Sigmoid colon (tissue), 6 donors: ENCODE measurements at regions not wholly inside any gene's neighbourhood (a gene's known extent, or its start where the extent isn't known, plus 50 kb on each side); places are given as distances from the start of the nearest gene placed in this dataset.
A peak's percentile ranks its signal among the peaks of the same experiment; 100 is the strongest.

Source experiments
- DNase-seq: peaks from one replicate; pipeline ENCODE4 v3.0.0-alpha.2; 2019
- H3K27ac ChIP-seq, 4 donors: fragments of 200-600 bp; sonication (generic); one replicate each; pipeline ENCODE4 v1.5.1; 2016 to 2019; ENCODE audit warnings: mild to moderate bottlenecking in 1 of 4
- H3K27me3 ChIP-seq, 3 donors: fragments of 200-600 bp; sonication (generic); one replicate each; pipeline ENCODE4 v1.5.1; 2019; ENCODE audit warnings: mild to moderate bottlenecking in 1 of 3
- H3K36me3 ChIP-seq, 4 donors: fragments of 200-600 bp; sonication (generic); one replicate each; pipeline ENCODE4 v1.5.1; 2016 to 2019
- H3K4me1 ChIP-seq, 4 donors: fragments of 200-600 bp; sonication (generic); one replicate each; pipeline ENCODE4 v1.5.1; 2017 to 2019
- H3K4me3 ChIP-seq, 4 donors: fragments of 200-600 bp; sonication (generic); one replicate each; pipeline ENCODE4 v1.5.1; 2017 to 2019; ENCODE audit warnings: mild to moderate bottlenecking in 2 of 4, moderate library complexity in 1 of 4
- H3K9me3 ChIP-seq, 4 donors: fragments of 200-600 bp in 3 of 4; sonication (generic) in 3 of 4; one replicate each; pipeline versions ENCODE4 v1.5.1 to v1.6.1; 2013 to 2019
- EP300 ChIP-seq, 4 donors: sonication (generic); formaldehyde crosslinking; IDR thresholded peaks; one replicate each; pipeline ENCODE4 v1.6.1; 2017; ENCODE audit warnings: antibody characterized with exemption in 4 of 4
- POLR2A ChIP-seq, 2 donors: fragments of 450-650 bp; IDR thresholded peaks; one replicate each; pipeline ENCODE4 v1.6.1; 2016; ENCODE audit warnings: antibody characterized with exemption in 2 of 2, mild to moderate bottlenecking in 2 of 2, moderate library complexity in 2 of 2
- POLR2AphosphoS5 ChIP-seq, 4 donors: sonication (generic); formaldehyde crosslinking; IDR thresholded peaks; one replicate each; pipeline ENCODE4 v1.6.1; 2017; ENCODE audit warnings: antibody characterized with exemption in 4 of 4
- WGBS, 2 donors: extraction: QIAGEN DNeasy Blood & Tissue Kit; methylation state at CpG; one replicate each; pipeline ENCODE4 v1.1.7; 2013; 5-methylcytosine and 5-hydroxymethylcytosine counted together
- intact Hi-C: fragments of 100-400 bp; cut with DNase I; formaldehyde crosslinking; loops from one replicate; pipeline ENCODE4 v1.15.1; 2023
- TF ChIP-seq, protein P1 (sequence below), 4 experiments: fragments of 450-650 bp in 3 of 4; fragments of 200-600 bp in 1 of 4; IDR thresholded peaks; one replicate each; pipeline ENCODE4 v1.5.1; 2016 to 2019; ENCODE audit warnings: antibody characterized with exemption in 4 of 4, mild to moderate bottlenecking in 3 of 4, moderate library complexity in 2 of 4
- donor health status: healthy with polysubstance abuse.
- donor health status: healthy.

DNA sequence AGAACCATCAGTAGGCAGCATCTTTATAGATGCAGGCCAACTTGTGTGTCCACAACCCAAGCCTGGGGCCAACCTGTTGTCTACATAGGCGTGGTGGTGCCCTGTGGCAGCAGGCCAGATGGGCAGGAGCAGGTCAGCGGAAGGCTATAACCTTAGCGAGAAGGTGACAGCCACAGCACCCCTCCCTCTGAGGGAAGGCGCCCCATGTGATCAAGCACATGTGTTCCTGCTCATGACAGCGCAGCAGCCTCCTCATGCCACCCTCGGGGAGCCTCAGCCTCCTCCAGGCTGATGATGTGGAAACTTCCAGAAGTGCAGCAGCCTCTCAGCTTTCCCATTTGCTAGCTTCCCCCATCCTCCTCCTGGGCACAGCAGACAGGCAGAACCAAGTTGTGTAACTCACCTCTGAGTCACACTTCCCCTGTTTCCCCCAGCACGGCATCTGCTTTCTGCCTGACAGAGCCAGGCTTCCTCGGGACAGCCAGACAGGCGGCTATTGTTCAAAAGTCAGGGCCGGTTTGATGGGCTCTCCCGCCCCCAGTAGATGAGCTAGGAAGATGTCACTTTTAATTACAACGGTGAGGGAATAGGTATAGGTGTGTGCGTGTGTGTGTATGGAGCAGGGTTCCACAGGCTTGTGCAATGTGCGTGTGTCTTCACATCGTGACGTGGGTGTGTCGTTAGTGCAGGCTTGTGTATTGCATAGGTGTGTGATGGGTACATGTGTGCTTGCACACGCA lies 312.0 kb upstream of the ZMIZ1 start:
- no peak overlapping the region for H3K4me3 ChIP-seq
- TF ChIP-seq, protein P1, sequence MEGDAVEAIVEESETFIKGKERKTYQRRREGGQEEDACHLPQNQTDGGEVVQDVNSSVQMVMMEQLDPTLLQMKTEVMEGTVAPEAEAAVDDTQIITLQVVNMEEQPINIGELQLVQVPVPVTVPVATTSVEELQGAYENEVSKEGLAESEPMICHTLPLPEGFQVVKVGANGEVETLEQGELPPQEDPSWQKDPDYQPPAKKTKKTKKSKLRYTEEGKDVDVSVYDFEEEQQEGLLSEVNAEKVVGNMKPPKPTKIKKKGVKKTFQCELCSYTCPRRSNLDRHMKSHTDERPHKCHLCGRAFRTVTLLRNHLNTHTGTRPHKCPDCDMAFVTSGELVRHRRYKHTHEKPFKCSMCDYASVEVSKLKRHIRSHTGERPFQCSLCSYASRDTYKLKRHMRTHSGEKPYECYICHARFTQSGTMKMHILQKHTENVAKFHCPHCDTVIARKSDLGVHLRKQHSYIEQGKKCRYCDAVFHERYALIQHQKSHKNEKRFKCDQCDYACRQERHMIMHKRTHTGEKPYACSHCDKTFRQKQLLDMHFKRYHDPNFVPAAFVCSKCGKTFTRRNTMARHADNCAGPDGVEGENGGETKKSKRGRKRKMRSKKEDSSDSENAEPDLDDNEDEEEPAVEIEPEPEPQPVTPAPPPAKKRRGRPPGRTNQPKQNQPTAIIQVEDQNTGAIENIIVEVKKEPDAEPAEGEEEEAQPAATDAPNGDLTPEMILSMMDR (IDR thresholded peaks at IDR 0.05), result no peak
- TF ChIP-seq EP300 (IDR thresholded peaks at IDR 0.05), result peak in 2 of 4 donors; percentile 61 to 78
- peak; percentile 58 to 92 (median 68) for TF ChIP-seq POLR2AphosphoS5 (IDR thresholded peaks at IDR 0.05)
- intact Hi-C loops, result loop anchor here (5.0 to 10.0 kb wide), 2 partner anchors 452 to 544 kb away; no protein-coding TSS in a partner anchor
- WGBS, 2 donors, result 52 to 59% methylated on average over 18 of the region's 18 CpGs
- H3K27me3 ChIP-seq, result no peaks in the 10 kb centered on the region
- peak overlapping the region; percentile 45 to 74 (median 68) for H3K27ac ChIP-seq
- no peaks in the 10 kb centered on the region for H3K9me3 ChIP-seq
- DNase-seq, result peak; percentile 95
- peaks cover 0 to 23% (median 18%) of the 10 kb centered on the region in 4 donors for H3K4me1 ChIP-seq
- H3K36me3 ChIP-seq, result no peaks in the 10 kb centered on the region

DNA sequence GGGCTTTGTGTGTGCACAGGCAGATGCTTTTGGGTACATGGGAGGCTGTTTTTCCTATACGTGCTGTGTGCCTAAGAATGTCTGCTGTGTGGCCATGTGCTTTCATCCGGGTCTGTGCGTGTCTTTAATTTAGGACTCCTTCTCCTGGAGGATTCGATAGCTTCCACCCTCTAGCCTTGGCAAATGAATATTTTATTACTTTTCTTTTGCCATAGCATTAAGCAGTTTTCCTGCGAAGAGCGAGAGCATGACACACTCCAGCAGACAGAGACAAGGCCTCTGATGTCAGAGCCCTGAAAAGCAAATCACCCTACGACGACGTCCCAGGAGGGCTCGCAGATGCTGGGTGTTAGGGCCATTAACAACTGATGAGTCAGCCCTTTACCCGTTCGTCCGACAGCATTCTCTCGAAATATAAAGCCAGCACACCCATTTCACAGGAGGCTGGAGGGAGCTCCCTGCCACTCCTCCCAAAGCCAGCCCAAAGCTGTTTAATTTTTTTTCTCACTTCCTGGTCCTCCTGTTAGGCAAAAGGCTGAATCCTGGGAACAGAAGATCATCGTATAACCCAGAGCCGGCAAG lies 311.3 kb upstream of the ZMIZ1 start:
- 62 to 79% methylated on average over 16 of the region's 16 CpGs for WGBS, 2 donors
- TF ChIP-seq EP300 (IDR thresholded peaks at IDR 0.05), result no peak
- peak in 1 of 4 donors; percentile 21 for TF ChIP-seq POLR2AphosphoS5 (IDR thresholded peaks at IDR 0.05)
- Histone ChIP-seq H3K27ac (peak overlapping the region in 3 of 4 donors; percentile 63 to 74 (median 72)), H3K4me1 (peaks cover 0 to 23% (median 19%) of the 10 kb centered on the region in 4 donors), H3K27me3 (no peaks in the 10 kb centered on the region), H3K9me3 (no peaks in the 10 kb centered on the region), H3K4me3 (no peak overlapping the region), H3K36me3 (no peaks in the 10 kb centered on the region)
- intact Hi-C loops, result loop anchor here (5.0 to 10.0 kb wide), 2 partner anchors 453 to 545 kb away; no protein-coding TSS in a partner anchor
- DNase-seq, result no peak

DNA sequence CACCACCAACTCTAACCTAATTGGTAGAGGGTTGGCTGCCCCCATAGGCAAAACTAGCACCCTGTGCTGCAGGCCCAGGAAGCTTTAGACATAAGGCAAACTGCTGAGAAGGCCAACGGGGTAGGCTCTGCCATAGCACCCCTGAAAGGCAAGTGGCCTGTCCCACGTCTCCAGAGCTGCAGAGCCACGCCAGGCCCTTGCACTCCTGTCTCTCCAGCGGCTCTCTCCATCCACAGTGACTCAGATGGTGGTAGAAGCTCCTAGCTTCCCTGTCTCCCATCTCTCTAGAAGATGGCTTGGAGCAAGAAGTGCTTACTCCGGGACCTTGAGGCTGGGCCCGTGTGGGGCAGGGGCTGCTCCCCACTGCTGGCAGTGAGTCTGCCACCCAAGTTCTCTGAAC lies 310.6 kb upstream of the ZMIZ1 start:
- intact Hi-C loops, result loop anchor here (5.0 to 10.0 kb wide), 2 partner anchors 453 to 546 kb away; no protein-coding TSS in a partner anchor
- Histone ChIP-seq H3K4me3 (no peak overlapping the region), H3K27ac (peak overlapping the region in 2 of 4 donors; percentile 72 to 74), H3K36me3 (no peaks in the 10 kb centered on the region), H3K4me1 (peaks cover 0 to 31% (median 25%) of the 10 kb centered on the region in 4 donors), H3K9me3 (no peaks in the 10 kb centered on the region), H3K27me3 (no peaks in the 10 kb centered on the region)
- DNase-seq, result no peak
- 90 to 94% methylated on average over 6 of the region's 6 CpGs for WGBS, 2 donors
- TF ChIP-seq EP300 (IDR thresholded peaks at IDR 0.05) (no peak), POLR2AphosphoS5 (IDR thresholded peaks at IDR 0.05) (no peak), POLR2A (IDR thresholded peaks at IDR 0.05) (no peak)
- TF ChIP-seq, protein P1 (IDR thresholded peaks at IDR 0.05), result no peak

DNA sequence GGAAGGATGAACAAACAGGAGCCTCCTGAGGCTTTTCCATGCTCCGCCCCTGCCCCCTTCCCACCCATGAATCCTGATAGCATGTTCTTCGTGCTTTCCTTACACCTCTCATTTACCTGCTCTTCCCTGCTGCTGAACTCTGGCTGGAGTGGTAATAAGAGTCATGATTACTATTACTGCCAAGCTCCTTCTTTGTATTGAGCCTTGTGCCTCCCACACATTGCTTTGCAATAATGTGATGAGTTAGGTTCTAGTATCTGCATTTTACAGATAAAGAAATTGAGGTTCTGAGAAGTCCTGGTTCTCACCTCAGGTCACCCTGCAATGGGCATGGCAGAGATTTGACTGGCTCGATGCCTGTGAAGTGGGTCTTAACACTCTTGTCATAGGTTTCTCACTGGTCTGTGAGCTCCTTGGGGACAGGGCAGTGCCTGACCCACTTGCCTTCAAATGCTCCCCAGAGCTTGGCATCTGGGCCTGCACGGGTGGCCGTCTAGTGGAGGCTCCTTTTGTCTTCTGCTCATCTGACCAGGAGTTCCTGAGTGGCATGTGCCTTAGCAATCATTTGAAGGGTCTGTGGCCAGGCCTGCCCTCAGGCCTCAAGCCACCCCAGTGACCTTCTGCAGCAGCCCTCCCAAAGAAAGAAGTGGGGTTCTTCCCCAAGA lies 309.2 kb upstream of the ZMIZ1 start:
- TF ChIP-seq EP300 (IDR thresholded peaks at IDR 0.05) (no peak), POLR2A (IDR thresholded peaks at IDR 0.05) (no peak), POLR2AphosphoS5 (IDR thresholded peaks at IDR 0.05) (no peak)
- TF ChIP-seq, protein P1 (IDR thresholded peaks at IDR 0.05), result no peak
- H3K4me1 ChIP-seq, result peaks cover 0 to 42% (median 37%) of the 10 kb centered on the region in 4 donors
- no peak overlapping the region for H3K4me3 ChIP-seq
- WGBS, 2 donors, result 80 to 90% methylated on average over 5 of the region's 5 CpGs
- no peaks in the 10 kb centered on the region for H3K36me3 ChIP-seq
- intact Hi-C loops, result loop anchor here (5.0 to 10.0 kb wide), 2 partner anchors 455 to 547 kb away; no protein-coding TSS in a partner anchor
- H3K27ac ChIP-seq, result no peak overlapping the region
- H3K9me3 ChIP-seq, result no peaks in the 10 kb centered on the region
- no peak for DNase-seq
- H3K27me3 ChIP-seq, result no peaks in the 10 kb centered on the region
